Activated CD4-positive, alpha-beta T cell treated with anti-CD3 and anti-CD28 coated beads, Interleukin-2, amount 50 U/mL, for 24 hours (primary cell): ENCODE measurements at regions not wholly inside any gene's neighbourhood (a gene's known extent, or its start where the extent isn't known, plus 50 kb on each side); places are given as distances from the start of the nearest gene placed in this dataset.

Source experiments
- DNase-seq, 2 donors: peaks; one replicate each; pipeline ENCODE4 v3.0.0-alpha.2; 2020; ENCODE audit warnings: low read depth in 1 of 2, low spot score in 1 of 2

DNA sequence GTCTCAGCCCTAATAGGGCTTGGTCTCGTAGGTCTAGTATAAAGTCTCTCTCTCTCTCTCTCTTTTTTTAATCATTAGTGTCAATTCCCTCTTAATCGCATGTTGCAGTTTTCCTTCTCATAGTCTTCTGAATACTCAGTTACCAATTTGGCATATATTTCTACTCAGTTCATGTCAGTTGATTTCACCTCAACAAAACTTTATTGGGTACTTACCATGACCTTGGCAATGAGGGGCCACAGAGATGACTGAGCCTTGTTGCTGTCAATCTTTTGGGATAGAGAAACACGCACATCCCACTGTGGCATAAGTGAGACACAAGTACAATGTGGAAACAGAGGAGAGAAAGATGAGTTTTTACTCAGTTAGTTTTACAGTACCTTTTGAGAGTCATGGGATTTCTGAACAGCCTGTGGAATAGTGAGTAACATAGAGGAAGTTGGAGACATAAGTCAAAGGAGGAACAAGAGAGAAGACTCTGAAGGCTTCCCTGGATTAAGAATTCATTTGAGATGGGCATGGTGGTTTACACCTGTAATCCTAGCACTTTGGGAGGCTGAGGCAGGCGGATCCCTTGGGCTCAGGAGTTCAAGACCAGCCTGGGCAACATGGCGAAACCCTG, 150.2 kb upstream of the CBLB start:
- DNase-seq, result no peak

GRCh38 chr3:106022913-106023312, 154.1 kb upstream of the CBLB start:
- DNase-seq, result no peak

GRCh38 chr3:106025151-106025722, 156.4 kb upstream of the CBLB start:
- DNase-seq, result no peak

GRCh38 chr3:106029954-106030626, 161.3 kb upstream of the CBLB start:
- DNase-seq, result no peak

- no peak for DNase-seq
Measured at GRCh38 chr3:106030627-106030963, 161.8 kb upstream of the CBLB start.

DNA sequence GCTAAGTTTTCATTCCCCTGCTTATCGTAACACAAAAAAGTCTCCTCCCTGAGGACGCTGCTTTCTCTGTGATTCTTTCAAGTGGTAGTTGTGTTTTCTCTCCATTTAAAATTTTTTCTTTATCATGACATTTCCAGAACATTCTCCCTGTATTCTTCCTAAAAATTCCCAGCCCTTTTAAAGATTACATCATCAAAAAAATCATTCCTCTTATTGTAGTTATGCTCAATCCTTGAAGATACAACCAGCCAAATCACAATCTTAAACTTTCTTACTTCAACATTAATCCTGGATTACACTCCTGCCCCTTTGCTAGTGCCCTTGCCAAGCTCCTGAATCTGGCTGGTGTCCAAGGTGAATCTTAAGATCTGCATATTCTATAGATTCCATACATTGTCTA, 163.7 kb upstream of the CBLB start:
- DNase-seq, result no peak

DNA sequence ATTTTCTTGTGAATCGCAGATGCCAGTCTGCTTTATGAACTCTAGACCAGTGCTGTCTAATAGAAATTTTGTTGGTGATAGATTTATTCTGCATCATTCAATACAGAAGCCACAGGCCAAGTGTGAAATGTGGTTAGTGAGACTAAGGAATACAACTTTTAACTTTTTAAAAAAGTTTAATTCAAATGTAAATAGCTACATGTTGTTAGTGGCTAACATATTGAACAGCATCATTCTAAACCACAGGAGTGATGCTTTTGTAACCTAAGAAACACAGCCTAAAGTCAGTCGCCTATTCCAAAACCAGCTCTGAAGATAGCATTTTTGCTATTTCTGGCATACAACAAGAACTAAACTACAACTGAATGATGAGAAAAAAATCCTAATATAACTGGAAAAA, 164.8 kb upstream of the CBLB start:
- no peak for DNase-seq

DNA sequence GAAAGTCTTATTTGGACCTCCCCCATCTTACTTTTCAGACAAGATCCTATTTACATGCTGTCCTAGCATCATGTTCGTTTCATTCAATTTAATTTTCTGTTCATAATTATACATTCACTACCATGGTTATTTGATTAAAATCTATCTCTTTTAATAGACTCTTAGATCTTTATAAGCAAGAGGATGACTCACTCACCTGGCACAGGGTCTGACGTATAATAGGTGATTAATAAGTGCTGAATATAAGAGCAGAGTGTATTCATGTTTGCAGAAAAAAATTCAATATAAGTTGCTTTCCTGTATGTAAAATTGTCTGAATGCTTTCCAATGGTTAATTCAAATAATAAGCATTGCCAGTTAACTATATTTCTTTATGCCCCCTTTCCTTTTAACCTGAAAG, 165.5 kb upstream of the CBLB start:
- no peak for DNase-seq

DNA sequence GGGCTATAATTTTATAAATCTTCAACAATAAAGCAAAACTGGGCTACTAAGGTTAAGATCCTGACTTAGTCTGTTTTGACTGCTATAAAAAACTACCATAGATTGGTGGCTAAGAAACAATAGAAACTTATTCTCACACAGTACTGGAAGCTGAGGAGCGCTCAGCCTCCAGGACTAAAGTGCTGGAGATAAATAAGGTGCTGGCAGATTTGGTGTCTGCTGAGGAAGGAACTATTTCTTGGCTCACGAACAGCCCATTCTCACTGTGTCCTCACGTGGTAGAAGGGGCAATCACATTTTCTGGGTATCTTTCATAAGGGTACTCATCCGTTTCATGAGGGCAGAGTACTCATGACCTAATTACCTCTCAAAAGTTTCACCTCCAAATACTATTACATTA, 166.8 kb upstream of the CBLB start:
- no peak for DNase-seq

- no peak for DNase-seq
Measured at GRCh38 chr3:106036696-106037095, 167.9 kb upstream of the CBLB start.

DNA sequence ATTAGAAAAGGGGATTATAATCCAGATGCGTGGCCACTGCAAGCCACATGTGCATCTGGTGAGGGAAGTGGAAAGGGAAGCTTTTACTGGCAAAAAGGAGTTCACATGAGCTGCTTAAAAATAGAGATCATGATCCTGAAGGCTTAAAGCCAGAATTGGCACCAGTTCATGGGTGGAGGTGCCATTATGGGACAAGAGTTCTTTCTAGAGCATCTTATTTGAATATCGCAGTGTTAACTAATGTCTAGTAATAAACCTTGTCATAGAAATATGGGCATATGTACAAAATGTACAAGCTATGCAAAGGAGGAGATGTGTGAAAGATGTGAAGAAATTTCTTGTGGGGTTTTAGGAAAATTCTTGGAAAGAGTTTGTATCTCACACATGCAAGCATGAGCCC, 178.4 kb upstream of the CBLB start:
- DNase-seq, result no peak

GRCh38 chr3:106048946-106049481, 180.2 kb upstream of the CBLB start:
- DNase-seq, result no peak

DNA sequence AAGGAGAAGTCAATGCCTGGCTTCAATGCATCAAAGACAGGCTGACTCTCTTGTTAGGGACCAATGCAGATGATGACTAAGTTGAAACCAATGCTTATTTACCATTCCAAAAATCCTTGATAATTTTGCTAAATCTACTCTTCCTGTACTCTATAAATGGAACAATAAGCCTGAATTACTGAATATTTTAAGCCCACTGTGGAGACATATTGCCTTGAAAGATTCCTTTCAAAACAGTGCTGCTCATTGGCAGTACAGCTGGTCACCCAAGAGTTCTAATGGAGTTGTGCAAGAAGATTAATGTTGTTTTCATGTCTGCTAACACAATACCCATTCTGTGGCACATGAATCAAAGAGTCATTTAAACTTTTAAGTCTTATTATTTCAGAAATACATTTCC, 181.0 kb upstream of the CBLB start:
- DNase-seq, result no peak

- no peak for DNase-seq
Measured at GRCh38 chr3:106056931-106057330, 188.1 kb upstream of the CBLB start.

- DNase-seq, result no peak
Measured at GRCh38 chr3:106058475-106058874, 189.7 kb upstream of the CBLB start.

GRCh38 chr3:106059953-106060517, 191.2 kb upstream of the CBLB start:
- DNase-seq, result no peak

GRCh38 chr3:106063909-106064308, 195.1 kb upstream of the CBLB start:
- no peak for DNase-seq

DNA sequence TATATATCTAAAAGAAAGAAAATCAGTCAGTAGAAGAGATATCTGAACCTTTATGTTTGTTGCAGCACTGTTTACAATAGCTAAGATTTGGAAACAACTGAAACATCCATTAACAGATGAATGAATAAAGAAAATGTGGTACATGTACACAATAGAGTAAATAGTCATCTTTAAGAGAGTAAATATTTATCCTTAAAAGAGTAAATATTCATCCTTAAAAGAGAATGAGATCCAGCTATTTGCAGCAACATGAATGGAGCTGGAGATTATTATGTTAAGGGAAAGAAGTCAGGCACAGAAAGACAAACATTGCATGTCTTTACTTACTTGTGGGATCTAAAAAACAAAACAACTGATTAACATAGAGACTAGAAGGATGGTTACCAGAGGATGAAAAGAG, 197.0 kb upstream of the CBLB start:
- DNase-seq, result no peak

GRCh38 chr3:106067711-106068110, 198.9 kb upstream of the CBLB start:
- DNase-seq, result no peak

DNA sequence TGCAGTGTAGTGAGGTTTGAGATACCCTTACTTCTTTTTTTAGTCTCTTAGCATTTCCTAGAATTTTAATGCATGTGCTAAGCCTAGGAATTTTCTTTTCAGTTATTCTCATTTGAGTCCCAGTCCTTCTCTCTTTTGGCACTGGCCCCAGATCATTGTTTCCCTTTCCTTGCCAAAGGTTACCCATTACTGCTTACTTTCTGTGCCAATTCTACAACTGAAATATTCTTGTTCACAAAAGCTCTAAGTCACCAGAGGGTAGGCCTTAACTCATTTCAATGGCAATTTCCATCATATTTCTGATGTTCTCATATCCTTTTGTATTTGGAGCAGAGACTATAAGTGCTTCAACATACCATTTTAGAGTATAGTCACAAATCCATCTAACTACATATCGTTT, 199.6 kb upstream of the CBLB start:
- no peak for DNase-seq

GRCh38 chr3:106068795-106069194, 200.0 kb upstream of the CBLB start:
- DNase-seq, result peak in 1 of 2 donors; percentile 7

DNA sequence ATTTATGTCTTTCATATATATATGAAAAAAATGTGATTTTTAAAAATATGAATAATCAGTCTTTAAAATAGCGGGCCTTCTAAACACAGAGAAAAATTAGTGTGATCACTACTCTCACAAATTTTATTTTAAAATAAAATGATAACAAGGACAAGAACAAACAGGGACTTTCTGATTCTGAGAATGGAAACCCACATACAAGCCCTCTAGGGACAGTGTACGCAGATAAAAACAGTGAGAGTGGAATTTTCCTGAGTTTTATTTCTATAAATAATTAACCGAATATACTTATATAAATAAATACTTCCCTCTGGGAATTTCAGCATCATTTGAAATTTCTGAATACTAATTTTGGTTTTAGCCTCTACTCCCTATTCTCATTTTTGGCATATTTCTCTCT, 201.4 kb upstream of the CBLB start:
- DNase-seq, result no peak
